Neural progenitor cell (in vitro differentiated cells): ENCODE measurements at regions not wholly inside any gene's neighbourhood (a gene's known extent, or its start where the extent isn't known, plus 50 kb on each side); places are given as distances from the start of the nearest gene placed in this dataset.

ENCODE experiments used
- EZH2 ChIP-seq: fragments of 200-600 bp; sonication (generic); IDR thresholded peaks from 2 replicates; pipeline ENCODE4 v1.6.1; 2017; ENCODE audit warnings: antibody characterized with exemption, mild to moderate bottlenecking, moderate library complexity
- TF ChIP-seq, protein P1 (sequence below): fragments of 200-600 bp; sonication (generic); IDR thresholded peaks from 2 replicates; pipeline ENCODE4 v1.5.1; 2017; ENCODE audit warnings: antibody characterized with exemption, mild to moderate bottlenecking

DNA sequence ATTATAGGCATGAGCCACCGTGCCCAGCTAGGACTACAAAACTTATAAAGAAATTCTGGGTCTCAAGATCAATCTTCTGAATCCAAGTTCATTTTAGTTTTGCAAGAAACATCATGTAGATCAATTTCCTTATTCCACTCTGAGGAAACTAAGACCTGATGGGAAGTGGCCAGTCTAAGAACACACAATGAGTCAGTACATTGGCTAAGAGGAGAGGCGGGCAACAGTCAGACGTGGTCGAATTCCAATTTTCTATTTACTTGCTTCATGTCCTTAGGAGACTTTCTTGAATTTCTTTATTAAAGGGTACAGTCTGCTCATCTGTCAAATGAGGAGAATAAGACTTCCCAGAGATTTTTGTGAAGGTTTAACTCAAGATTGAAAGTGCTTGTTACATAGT lies 432.1 kb upstream of the BRINP1 start:
- TF ChIP-seq EZH2, result no peak
- TF ChIP-seq, protein P1, sequence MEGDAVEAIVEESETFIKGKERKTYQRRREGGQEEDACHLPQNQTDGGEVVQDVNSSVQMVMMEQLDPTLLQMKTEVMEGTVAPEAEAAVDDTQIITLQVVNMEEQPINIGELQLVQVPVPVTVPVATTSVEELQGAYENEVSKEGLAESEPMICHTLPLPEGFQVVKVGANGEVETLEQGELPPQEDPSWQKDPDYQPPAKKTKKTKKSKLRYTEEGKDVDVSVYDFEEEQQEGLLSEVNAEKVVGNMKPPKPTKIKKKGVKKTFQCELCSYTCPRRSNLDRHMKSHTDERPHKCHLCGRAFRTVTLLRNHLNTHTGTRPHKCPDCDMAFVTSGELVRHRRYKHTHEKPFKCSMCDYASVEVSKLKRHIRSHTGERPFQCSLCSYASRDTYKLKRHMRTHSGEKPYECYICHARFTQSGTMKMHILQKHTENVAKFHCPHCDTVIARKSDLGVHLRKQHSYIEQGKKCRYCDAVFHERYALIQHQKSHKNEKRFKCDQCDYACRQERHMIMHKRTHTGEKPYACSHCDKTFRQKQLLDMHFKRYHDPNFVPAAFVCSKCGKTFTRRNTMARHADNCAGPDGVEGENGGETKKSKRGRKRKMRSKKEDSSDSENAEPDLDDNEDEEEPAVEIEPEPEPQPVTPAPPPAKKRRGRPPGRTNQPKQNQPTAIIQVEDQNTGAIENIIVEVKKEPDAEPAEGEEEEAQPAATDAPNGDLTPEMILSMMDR, result no peak
